ENCODE measurements at regions not wholly inside any gene's neighbourhood (a gene's known extent, or its start where the extent isn't known, plus 50 kb on each side); places are given as distances from the start of the nearest gene placed in this dataset.
"Not testable (repeated sequence)": the region's sequence is repeated elsewhere in the genome, so short reads cannot be mapped to it uniquely, and the experiment has no call there.

DNA sequence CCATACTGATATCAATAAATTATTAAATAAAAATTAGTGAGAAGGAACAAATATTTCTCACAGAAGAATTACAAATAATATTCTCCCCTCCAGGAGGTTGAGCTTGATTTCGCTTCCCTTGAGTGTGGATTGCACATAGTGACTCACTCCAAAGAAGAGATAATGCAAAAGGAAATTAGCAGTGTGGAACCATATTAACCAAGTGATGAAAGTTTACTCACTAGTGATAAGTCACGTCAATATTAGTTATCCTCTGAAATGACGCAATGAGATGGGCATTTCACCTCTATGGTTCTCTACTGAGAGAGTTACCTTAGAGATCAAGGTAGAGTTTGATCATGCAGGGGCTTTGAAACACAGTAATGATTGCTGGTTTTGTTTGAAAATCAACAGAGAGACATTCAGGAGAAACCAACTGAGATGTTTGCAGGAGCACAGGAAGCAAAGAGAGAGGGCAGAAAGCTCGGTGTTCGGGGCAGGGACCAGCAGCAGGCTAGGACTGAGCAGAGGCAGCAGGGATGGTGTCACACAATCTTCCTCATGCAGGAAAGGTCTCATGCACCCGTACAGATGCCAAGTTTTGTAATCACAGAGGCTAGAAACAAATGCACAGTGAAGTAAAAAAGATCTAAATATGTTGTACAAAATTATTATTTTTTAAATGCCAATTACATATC, 634.5 kb downstream of the QKI start:
- no peak for DNase-seq

DNA sequence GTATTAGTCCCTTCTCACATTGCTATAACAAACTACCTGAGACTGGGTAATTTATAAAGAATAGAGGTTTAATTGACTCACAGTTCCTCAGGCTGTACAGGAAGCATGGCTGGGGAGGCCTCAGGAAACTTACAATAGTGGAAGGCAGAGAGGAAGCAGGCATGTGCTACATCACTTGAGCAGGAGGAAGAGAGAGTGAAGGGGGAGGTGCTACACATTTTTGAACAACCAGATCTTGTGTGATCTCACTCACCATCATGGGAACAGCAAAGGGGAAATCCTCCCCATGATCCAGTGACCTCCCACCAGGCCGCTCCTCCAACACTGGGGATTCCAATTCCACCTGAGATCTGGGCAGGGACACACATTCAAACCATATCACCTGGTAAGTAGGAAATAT, 630.6 kb downstream of the QKI start:
- no peak for DNase-seq

DNA sequence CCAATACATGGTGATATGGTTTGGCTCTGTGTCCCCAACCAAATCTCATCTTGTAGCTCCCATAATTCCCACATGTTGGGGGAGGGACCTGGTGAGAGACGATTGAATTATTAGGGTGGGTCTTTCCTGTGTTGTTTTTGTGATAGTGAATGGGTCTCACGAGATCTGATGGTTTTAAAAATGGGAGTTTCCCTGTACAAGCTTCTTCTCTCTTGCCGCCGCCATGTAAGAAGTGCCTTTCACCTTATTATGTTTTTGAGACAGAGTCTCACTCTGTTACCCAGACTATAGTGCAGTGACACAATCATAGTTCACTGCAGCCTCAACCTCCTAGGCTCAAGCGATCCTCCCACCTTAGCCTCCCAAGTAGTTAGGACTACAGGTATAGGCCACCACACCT, 629.1 kb downstream of the QKI start:
- DNase-seq: not testable (repeated sequence)

DNA sequence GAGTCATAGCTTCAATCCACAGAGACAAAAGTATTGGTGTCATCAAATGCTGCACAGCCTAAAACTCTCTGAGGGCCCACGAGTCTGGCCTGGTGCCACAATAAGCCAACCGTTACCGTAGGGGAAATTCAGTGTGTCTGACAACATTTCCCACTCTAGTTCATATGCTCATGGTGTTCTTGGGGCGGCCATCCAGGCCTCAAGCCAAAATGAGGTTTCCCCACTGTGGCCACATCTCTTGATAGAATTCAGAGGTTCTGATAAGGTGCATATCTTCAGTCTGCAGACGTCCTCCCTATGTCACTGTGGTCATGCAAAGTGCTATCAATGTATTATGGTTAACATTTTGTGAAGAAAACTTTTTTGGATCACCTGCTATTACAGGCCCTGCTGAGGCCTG, 627.7 kb downstream of the QKI start:
- DNase-seq: no peak

DNA sequence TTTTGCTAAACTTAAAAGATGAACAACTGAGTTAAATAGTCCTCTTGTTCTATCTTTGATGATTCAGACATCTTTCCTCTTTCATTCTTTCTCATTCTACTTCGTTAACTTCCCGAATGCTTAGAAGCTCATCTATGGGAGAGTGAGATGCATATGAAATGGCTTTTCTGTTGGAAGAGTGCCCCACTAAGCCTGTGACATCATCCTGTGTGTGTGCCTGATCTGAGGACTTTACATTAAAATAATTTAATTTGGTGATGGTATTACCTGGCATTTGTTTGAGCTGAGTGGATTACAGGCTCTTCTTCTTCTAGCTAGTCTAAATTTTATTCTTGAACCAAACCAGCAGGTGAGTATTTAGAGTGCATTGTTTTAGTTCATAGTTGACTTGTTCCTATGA, 626.5 kb downstream of the QKI start:
- no peak for DNase-seq

DNA sequence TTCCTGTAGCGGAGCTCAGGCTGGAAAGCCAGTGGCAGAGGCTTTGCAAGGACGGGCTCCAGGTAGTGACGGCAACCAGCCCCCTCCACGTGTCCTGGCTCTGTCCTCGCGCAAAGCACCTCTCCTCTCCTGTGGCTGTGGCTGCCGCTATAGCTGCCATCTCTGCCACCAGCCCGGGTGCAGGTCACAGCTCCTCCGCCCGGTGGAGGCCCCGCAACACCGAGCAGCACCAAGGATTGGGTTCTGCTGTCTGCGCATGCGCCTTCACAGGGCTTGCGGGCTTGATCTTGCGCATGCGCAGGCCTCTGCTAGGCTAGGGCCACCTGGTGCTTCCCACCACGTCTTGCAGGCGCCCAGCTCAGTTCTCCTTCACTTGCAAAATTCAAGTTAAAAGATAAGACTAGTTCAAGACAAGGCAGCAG, 625.4 kb downstream of the QKI start:
- DNase-seq: peak; percentile 57 to 81

DNA sequence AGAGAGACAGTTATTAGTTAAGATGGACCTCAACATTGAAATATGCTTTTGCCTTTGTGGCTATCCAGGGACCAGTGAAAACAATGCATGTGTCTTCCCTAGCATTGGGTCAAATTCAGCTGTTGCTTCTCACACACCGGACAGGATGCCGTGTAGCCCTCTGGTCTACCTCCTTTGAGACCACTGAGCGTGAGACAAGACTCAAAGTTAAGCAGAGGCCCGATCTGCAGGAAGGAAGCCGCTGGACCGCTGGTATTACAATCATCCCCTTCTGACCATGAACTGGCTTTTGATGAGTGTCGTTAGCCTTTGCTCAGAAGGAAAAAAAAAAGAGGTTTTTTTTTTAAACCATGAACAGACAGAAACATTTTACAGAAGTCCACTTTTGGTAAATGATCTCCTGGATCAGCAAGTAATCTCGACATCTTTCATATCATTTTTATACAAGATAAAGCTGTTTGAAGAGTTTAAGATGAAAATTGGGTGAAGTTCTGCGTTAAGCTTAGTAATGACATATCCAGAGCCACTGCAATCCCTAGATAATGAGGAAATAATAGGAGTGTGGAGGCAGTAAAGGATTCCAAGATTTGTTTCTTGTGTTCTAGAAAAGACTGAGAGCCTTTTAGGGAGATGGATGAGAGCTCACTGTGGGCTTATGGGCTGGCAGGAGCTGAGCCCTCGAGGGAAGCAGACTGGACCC, 622.8 kb downstream of the QKI start:
- no peak for DNase-seq

DNA sequence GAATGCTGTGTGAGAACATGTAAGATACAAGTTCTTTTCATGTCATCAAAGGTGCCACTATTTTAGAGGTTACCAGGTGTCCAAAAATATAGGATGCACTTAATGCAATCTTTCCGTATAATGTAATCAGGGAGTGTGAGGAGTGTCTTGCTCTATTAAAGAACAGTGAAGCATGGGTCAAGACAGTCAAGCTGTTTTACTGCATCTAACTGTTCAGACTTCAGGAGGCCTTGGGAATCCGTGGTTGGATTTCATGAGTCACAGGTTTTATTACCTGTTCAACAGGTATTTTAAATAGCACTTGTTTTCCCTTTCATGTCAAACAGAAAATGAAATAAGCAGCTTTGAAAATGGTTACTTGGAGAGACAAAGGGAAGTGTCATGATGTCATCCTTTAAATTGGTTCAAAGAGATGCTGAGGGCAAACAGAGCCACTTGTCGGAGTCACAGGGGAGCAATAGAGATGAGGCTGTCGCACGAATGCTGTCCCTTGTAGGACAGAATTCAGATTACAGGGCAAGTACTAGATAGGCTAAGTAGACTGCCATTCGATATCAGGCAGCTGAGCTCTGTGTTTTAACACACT, 621.5 kb downstream of the QKI start:
- no peak for DNase-seq

DNA sequence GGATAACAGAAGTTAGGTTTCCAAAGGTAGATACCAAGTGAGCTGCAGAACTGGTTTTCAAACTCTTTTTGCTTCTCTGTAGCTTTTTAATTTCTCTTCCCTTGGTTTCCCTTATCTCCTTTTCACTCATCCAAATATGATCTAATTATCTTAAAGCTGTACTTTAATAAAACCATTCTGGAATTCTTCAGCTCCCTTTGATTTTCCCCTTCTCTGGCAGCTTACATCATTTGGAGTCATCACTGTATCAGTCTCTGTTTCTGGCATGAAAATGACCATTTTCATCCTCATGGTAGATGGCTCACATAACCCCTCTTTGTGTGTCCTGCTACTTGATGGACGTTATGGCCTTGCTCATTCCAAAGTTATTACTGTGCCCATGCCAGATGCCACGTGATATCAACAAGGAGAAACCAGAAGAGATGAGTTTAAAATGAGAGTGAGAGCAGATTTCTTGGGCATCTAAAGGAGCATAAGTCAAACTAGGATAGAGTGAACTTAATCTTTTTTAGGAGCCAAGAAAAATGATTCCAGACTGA, 620.2 kb downstream of the QKI start:
- no peak for DNase-seq

DNA sequence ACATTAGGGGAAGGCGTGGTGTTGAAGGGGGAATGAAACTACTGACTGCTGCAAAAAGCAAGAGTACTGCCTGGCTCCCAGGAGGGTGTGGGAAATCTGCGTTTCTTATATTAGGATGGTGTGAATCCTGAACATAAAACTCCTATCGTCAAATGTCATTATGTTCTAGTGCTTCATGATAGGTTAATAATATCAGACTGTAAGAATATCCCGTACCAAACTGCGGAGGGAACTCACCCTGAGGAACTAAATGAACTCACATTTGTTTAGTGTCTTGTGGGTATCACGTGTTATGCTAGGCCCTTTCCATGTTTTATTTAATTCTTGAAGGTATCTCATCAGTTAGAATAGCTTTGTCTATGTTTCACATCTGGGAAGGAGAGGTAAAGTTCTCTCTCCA, 610.7 kb downstream of the QKI start:
- DNase-seq: no peak

DNA sequence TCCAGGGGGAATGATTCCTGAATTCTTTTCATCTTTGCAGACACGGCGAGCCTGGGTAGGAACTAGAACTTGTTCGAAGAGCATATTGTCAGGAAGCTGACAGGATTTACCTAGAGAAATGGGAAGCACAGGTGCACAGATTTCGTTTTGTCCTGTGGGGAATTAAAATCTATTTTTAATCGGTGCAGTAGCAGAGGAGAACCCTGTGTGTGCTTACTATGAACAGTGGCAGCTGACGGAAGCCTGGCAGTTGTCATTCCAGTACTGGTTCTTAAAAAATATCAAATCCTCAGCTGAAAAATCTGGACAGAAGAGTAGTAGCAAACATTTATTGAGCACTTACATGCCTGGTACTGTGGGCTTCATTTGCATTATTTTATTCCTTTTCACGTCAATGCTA, 609.0 kb downstream of the QKI start:
- DNase-seq: no peak

DNA sequence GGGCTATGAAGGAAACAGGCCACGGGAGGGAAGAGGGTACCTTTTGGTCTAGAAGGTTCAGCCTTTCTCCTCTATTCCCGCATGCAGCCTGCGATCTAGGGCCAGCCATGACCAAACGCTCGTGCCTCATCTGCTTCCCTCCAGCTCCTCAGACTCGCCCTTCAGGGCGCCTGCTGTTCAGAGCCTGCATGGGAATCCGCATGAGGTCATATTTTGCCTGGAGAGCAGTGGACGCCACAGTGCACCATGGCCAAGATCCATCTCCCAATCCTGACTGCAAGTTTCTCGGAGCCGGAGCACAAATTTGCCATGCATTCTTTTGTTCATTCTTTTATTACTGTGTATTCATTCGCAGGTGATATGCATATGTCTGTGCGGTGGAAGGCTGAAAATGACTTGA, 608.1 kb downstream of the QKI start:
- no peak for DNase-seq

DNA sequence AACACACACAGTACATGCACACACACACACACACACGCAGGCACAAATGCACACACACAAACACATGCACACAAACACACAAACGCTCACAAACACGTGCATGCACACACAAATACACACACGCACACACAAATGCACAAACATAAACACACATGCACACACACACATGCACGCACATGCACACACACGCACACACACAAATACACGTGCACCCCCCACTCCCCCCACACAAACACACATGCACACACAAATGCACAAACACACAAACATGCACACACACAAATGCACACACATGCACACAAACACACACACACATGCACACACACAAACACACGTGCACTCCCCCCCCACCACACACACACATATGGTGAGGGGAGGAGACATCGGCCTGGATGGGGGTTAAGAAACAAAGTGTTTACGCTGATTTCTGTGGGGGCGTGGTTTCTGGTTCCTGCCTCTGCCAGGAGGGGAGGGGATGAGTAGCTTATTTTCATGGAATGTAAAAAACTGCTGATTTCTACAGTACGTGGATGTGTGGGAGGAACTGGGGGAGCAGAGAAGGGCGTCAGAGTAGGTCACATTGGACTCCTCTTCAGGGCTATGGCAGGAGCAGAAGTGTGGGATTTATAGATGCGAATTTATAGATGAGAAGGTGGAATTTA, 607.2 kb downstream of the QKI start:
- no peak for DNase-seq

DNA sequence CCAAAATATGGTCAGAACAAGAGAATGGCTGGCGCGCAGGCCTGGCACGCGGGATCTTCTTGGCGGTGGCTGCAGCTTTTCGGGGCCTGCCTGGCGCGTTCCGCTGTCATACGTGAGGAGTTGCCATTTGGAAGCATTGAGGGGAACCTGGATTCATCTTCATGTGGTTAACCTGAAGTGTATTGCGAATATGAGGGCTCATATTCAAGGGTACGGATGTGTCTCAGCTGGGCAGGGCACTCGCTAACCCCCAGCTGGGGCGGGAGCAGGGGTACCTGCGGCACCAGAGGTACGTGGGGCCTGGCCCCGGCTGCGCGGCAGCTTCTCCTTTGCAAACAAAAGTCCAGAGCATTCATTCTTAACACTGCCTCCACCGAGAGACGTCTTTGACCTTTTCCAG, 605.6 kb downstream of the QKI start:
- no peak for DNase-seq

DNA sequence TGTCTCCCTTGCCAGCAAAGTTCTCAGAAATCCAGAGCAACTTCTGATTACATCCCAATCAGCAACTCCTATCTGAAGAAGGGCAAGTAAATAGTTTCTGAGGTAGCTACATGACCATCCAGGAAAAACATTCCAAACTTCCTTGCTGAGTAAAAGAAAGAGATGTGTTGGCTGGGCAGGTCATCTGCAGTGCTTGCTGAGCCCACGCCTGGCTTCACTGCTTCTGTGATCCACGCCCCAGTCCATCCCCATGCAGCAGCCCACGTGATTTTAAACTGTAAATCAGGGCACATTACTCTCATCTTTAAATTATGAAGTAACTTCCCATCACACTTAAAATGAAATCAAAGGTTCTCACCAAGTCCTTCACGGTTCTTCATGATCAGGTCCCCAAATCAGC, 603.6 kb downstream of the QKI start:
- no peak for DNase-seq

DNA sequence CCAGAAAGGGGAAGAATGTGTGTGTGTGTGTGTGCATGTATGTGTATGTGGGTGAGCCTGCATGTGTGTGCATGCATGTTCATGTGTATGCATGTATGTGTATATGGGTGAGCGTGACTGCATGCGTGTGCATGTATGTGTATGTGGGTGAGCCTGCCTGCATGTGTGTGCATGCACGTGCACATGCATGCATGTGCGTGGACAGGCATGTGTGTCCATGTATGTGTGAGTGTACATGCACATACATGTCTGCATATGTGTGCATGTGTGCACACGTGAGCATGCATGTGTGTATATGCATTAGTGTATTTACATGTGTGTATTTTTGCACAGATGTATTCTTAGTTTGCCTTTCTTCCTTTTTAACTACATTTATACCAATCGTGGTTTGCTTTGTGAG, 601.5 kb downstream of the QKI start:
- DNase-seq: no peak

DNA sequence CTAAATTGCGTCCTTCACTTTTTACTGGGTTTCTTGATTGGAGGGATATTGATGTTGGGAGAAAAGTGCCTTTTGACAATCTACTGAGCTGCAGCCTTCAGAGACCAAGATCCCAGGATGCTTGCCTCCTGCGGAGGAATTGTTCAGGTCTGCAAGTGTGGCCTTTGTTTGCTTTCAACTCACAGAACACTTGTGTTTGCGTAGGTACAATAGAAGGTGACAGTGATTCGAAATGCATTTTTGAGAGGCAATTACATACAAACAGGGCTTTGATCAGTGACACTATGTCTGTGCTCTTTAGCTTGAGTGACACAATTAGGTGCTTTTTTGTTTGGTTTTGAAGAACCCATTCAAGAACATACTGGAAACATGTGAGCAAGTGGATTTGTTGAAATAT, 600.6 kb downstream of the QKI start:
- no peak for DNase-seq

DNA sequence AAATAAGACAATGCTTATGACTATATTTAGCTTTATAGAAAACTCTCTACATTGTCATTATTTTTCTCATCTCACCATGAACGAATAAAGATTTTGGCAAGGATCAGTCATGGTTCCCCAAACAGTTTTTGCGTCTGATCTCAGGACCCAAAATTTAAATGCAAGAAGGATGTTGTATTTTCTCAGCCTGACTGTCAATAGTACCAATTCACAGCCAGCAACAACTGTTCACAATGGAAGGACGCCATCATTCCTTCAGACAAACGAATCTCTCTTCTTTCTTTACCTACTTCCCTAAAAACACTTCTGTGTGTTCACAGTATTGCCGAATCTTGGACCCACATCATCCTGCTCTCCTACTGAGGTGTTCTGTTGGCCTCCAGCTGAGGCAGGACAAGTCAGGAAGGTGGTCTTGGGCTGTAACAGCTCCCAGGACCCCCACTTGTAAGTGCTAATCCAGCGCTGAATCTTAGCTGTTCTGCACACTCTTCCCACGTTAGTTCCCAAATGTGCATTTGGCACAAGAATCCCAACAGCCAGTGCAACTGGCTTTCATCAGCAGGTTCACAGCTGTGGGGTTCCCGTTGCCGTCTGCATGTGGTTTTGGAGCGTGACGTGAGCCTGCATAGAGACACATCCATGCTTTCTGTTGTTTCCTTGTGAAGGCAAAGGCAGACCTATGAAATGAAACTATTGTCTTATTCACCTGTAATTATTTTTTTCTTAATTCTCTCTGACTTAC, 600.0 kb downstream of the QKI start:
- DNase-seq: no peak

DNA sequence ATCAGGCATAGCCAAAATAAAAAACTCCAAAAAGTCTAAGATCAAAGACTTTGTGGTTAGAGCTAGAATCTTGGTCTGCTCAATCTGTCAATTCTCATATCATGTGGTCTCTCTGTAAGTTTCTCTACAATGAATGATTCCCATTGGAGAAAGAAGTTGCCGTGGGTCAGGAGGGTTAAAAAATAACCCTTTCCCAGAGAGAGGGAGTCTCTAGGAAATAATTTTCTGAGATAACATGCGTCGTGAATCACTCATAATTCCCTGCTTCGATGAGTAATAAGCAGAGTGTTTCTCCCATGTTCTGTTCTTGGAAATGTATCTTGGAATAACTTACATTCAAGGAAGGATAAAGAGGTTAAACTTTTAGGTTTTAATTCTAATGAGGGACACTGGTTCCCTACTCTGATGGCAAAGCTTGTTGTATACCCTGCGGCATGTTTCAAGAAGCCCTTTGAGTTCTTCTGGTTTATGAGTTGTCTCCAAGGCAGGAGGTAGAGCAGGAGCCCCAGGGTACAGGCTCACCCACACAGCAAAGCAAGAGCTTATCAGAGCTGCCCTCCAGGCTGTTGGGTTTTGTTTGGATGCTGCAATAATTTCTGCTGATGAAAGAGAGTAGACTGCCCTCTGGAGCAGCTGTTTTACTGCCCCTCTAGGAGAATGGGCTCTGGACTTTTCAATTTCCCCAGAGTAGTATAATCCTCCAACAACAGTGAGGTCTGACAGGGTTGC, 599.1 kb downstream of the QKI start:
- DNase-seq: no peak

DNA sequence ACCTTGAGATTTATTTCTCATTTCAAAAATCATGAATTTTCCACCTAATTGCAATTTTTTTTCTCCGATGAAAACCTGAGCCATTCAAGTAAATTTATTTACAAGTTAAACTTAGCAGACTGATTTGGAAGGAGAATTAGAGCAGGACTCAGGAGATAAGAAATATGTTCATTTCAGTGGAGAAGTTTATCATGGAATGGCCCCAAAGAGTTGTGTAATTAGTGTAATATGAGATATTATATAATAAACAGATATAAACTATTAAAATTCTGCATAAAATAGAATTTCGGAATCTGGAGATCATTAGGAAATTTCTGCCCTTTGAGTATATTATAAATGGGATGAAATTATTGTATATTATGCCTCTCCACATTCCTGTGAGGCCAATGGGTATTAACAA, 596.8 kb downstream of the QKI start:
- DNase-seq: no peak

DNA sequence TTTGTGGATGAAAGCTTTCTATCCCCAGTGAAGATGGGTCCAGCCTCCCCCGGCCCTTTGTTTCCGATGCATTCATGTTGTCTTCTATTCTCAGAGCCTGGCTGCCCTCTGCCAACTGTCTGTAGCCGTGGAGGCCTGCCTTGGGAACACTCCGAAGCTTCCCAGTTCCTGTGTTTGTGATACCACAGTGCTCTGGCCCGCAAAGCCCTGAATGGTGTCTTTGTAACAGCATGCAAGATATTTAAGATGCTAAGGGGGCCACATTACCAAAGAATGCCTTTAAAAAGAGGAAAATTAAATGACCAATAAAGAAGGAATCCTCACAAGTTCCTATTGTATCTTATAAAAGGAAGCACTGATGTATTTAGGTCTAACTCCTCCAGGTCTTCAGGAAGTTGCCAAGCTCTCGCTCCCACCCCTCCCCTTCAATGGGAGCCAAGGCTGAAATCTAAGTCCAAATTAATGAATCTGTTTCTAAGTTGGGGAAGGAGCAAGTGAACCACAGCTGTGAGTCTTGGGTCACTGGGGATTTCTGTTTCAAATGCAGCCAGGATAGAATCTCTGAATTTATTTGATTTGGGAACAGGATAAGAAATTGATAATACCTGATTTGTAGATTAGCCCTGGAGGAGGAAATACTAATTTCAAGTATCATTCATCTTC, 596.1 kb downstream of the QKI start:
- no peak for DNase-seq

DNA sequence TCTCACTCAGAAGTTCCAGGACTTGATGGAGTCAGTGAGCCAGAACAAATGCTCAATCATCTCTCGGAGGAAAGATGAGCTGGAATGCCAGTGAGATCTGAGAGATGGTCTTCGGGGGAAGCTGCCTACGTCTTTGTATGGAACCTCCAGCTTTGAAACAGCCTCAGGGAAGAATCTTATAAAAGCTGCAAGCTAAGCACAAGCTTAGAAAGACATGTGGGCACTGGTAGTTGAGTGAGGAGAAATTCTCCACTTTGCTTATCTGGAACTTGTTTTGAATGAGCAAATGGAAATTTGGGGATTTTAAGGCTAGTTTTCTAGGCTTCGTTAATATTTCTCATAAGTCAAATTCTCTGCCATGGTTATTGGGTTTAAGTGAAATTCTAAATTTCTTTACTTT, 594.4 kb downstream of the QKI start:
- DNase-seq: no peak

All from CD4-positive, alpha-beta T cell treated with Interleukin-1 beta for 1 hour (primary cell).